MCF 10A (cell line): ENCODE measurements at regions not wholly inside any gene's neighbourhood (a gene's known extent, or its start where the extent isn't known, plus 50 kb on each side); places are given as distances from the start of the nearest gene placed in this dataset.
"Not testable (repeated sequence)": the region's sequence is repeated elsewhere in the genome, so short reads cannot be mapped to it uniquely, and the experiment has no call there.

Source experiments
- BruUV-seq: library from RNA; stranded (reverse); fragments of 400-500 nt; replicated peaks from 2 replicates; lab custom pipeline; 2021; lab: Mats Ljungman, UMichigan
- CTCF ChIA-PET: fragments of 300-600 bp; sonication (Branson Sonifier 250); formaldehyde crosslinking; extraction: SDS; loops from one replicate; lab custom pipeline; 2021; ENCODE audit warnings: antibody characterized with exemption, inconsistent platforms; lab: Yijun Ruan, JAX
- POLR2A ChIA-PET: fragments of 300-600, 350-650 bp; sonication (Branson Sonifier 250); formaldehyde crosslinking; extraction: SDS; loops from one replicate; lab custom pipeline; 2020; ENCODE audit warnings: antibody characterized with exemption, inconsistent platforms; lab: Yijun Ruan, JAX
- DNase-seq: peaks from one replicate; pipeline ENCODE4 v3.0.0-alpha.2; 2018; ENCODE audit not compliant: unreplicated experiment
- H3K27ac Mint-ChIP-seq: one replicate; pipeline ENCODE4 v1.8.0; 2022; ENCODE audit warnings: mild to moderate bottlenecking, low read depth, mixed read lengths; ENCODE audit not compliant: unreplicated experiment
- H3K27me3 Mint-ChIP-seq: one replicate; pipeline ENCODE4 v1.8.0; 2022; ENCODE audit warnings: mixed read lengths; ENCODE audit not compliant: insufficient read depth, unreplicated experiment
- H3K36me3 Mint-ChIP-seq: one replicate; pipeline ENCODE4 v1.8.0; 2022; ENCODE audit warnings: mild to moderate bottlenecking, moderate library complexity, mixed read lengths; ENCODE audit not compliant: insufficient read depth, unreplicated experiment
- H3K4me1 Mint-ChIP-seq: one replicate; pipeline ENCODE4 v1.8.0; 2022; ENCODE audit warnings: mixed read lengths; ENCODE audit not compliant: insufficient read depth, unreplicated experiment
- H3K4me3 Mint-ChIP-seq: one replicate; pipeline ENCODE4 v1.8.0; 2022; ENCODE audit warnings: mild to moderate bottlenecking, moderate library complexity, mixed read lengths; ENCODE audit not compliant: unreplicated experiment
- H3K9me3 Mint-ChIP-seq: one replicate; pipeline ENCODE4 v1.8.0; 2022; ENCODE audit warnings: mixed read lengths; ENCODE audit not compliant: unreplicated experiment
- intact Hi-C: fragments of 100-400 bp; cut with micrococcal nuclease; formaldehyde crosslinking; loops from 2 replicates; pipeline ENCODE4 v1.14.1; 2022
- TF ChIP-seq, protein P1 (sequence below): fragments of 200-600 bp; IDR thresholded peaks from one replicate; pipeline ENCODE4 v1.8.0; 2022; ENCODE audit warnings: antibody characterized with exemption, mild to moderate bottlenecking; ENCODE audit not compliant: unreplicated experiment

DNA sequence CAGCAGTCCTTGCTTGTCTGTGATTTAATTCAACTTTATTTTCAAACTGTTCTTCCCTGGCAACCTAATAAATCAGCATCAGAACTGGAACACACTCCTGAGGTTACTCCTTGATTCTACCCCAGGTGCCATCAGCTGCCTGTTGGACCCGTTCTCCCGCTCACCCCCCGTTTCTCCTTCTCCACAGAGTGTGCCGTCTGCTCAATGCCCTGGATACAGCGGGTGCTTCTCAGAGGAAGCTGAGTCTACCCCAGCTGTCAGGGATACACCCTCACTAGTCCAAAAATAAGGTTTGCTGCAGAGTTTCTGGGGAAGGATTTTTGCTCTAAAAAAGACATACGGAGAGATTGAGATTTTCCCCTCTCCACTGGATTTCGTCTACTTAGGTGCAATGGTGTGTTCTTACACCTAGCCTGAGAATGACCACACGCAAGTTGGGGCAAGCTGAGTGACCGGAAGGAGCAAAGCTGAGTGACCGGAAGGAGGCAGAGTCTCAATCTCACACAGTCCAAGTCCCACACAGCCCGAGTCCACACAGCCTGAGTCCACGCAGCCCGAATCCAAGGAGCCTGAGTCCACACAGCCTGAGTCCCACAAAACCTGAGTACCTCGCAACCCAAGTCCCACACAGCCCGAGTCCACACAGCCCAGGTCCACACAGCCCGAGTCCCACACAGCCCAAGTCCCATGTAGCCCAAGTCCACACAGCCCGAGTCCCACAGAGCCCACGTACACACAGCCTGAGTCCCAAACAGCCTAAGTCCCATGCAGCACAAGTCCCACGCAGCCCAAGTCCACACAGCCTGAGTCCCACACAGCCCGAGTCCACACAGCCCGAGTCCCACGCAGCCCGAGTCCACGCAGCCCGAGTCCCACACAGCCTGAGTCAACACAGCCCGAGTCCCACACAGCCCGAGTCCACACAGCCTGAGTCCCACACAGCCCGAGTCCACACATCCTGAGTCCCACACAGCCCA lies 58.6 kb upstream of the DACT2 start:
- CTCF ChIA-PET, result no interaction called here
- H3K4me3 Mint-ChIP-seq, result no peak overlapping the region
- POLR2A ChIA-PET, result no interaction called here
- intact Hi-C loops, result no loop called here
- peaks cover 35% of the 10 kb centered on the region for H3K27me3 Mint-ChIP-seq
- no peaks in the 10 kb centered on the region for H3K36me3 Mint-ChIP-seq
- TF ChIP-seq, protein P1, sequence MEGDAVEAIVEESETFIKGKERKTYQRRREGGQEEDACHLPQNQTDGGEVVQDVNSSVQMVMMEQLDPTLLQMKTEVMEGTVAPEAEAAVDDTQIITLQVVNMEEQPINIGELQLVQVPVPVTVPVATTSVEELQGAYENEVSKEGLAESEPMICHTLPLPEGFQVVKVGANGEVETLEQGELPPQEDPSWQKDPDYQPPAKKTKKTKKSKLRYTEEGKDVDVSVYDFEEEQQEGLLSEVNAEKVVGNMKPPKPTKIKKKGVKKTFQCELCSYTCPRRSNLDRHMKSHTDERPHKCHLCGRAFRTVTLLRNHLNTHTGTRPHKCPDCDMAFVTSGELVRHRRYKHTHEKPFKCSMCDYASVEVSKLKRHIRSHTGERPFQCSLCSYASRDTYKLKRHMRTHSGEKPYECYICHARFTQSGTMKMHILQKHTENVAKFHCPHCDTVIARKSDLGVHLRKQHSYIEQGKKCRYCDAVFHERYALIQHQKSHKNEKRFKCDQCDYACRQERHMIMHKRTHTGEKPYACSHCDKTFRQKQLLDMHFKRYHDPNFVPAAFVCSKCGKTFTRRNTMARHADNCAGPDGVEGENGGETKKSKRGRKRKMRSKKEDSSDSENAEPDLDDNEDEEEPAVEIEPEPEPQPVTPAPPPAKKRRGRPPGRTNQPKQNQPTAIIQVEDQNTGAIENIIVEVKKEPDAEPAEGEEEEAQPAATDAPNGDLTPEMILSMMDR, result no peak
- H3K27ac Mint-ChIP-seq, result no peak overlapping the region
- peaks cover 5% of the 10 kb centered on the region for H3K4me1 Mint-ChIP-seq
- BruUV-seq, result no TSS peak
- no peak for DNase-seq
- no peaks in the 10 kb centered on the region for H3K9me3 Mint-ChIP-seq

DNA sequence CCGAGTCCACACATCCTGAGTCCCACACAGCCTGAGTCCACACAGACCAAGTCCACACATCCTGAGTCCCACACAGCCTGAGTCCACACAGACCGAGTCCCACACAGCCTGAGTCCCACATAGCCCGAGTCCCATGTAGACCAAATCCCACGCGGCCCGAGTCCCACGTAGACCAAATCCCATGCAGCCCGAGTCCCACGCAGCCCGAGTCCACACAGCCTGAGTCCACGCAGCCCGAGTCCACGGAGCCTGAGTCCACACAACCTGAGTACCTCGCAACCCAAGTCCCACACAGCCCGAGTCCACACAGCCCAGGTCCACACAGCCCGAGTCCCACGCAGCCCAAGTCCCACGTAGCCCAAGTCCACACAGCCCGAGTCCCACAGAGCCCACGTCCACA lies 60.0 kb upstream of the DACT2 start:
- H3K36me3 Mint-ChIP-seq, H3K4me1 Mint-ChIP-seq, DNase-seq, H3K9me3 Mint-ChIP-seq, BruUV-seq, H3K4me3 Mint-ChIP-seq, POLR2A ChIA-PET, H3K27ac Mint-ChIP-seq, intact Hi-C loops, CTCF ChIA-PET: not testable (repeated sequence)
- peaks cover 35% of the 10 kb centered on the region for H3K27me3 Mint-ChIP-seq

DNA sequence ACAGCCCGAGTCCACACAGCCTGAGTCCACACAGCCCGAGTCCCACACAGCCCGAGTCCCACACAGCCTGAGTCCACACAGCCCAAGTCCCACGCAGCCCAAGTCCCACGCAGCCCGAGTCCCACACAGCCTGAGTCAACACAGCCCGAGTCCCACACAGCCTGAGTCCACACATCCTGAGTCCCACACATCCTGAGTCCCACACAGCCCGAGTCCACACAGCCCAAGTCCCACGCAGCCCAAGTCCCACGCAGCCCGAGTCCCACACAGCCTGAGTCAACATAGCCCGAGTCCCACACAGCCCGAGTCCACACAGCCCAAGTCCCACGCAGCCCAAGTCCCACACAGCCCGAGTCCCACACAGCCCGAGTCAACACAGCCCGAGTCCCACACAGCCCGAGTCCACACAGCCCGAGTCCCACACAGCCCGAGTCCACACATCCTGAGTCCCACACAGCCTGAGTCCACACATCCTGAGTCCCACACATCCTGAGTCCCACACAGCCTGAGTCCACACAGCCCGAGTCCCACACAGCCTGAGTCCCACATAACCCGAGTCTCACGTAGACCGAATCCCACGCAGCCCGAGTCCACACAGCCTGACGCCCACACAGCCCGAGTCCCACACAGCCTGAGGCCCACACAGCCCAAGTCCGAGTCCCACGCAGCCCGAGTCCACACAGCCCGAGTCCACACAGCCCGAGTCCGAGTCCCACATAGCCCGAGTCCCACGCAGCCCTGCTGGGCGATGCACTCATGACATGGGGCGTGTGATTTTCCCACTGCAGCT lies 60.6 kb upstream of the SMOC2 start:
- H3K27ac Mint-ChIP-seq, POLR2A ChIA-PET, H3K36me3 Mint-ChIP-seq, H3K4me1 Mint-ChIP-seq, DNase-seq, CTCF ChIA-PET, BruUV-seq, intact Hi-C loops, H3K9me3 Mint-ChIP-seq, H3K4me3 Mint-ChIP-seq: not testable (repeated sequence)
- peaks cover 33% of the 10 kb centered on the region for H3K27me3 Mint-ChIP-seq

DNA sequence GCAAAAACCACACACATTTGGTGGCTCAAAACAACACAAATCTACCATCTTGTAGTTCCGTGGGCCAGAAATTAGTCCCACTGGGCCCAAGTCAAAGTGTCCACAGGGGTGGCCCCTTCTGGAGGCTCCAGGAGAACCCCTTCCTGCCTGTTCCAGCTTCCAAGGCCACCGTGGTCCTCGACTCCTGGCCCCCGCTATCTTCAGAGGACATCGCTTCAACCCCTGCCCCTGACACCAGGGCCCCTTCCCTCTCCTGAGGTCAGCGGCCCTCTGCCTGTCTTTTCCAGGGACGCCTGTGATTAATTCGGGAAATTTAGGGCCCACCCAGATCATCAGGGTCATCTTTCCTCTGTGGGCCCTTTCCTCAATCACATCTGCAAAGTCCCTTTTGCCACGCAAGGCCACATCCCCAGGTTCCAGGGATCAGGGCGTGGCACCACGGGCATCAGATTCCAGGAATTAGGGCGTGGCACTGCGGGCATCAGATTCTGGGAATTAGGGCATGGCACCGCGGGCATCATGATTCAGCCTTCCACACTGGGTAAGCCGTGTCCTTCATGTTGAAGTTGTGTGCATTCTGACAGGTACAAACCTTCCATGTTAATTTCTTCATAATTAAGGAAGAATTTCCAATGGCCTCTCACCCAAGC lies 59.9 kb upstream of the SMOC2 start:
- intact Hi-C loops, result no loop called here
- no peak for DNase-seq
- no peaks in the 10 kb centered on the region for H3K9me3 Mint-ChIP-seq
- POLR2A ChIA-PET, result no interaction called here
- no peak overlapping the region for H3K27ac Mint-ChIP-seq
- CTCF ChIA-PET, result no interaction called here
- TF ChIP-seq, protein P1, result no peak
- peaks cover 30% of the 10 kb centered on the region for H3K27me3 Mint-ChIP-seq
- no TSS peak for BruUV-seq
- H3K36me3 Mint-ChIP-seq, result no peaks in the 10 kb centered on the region
- peaks cover 5% of the 10 kb centered on the region for H3K4me1 Mint-ChIP-seq
- no peak overlapping the region for H3K4me3 Mint-ChIP-seq
